Uterus (tissue), 2 donors: ENCODE measurements at regions not wholly inside any gene's neighbourhood (a gene's known extent, or its start where the extent isn't known, plus 50 kb on each side); places are given as distances from the start of the nearest gene placed in this dataset.

ENCODE experiments used
- CTCF ChIP-seq, 4 experiments: fragments of 200-600 bp in 2 of 4; fragments of 450-650 bp in 2 of 4; sonication (generic) in 2 of 4; IDR thresholded peaks; one replicate each; pipeline ENCODE4 v1.5.1; 2016 to 2019; ENCODE audit warnings: antibody characterized with exemption in 4 of 4, mild to moderate bottlenecking in 2 of 4, moderate library complexity in 1 of 4
- POLR2A ChIP-seq, 2 donors: fragments of 450-650 bp; IDR thresholded peaks; one replicate each; pipeline ENCODE4 v1.6.1; 2016; ENCODE audit warnings: antibody characterized with exemption in 2 of 2, mild to moderate bottlenecking in 1 of 2, moderate library complexity in 1 of 2

GRCh38 chr19:20478936-20479335 is 86.6 kb downstream of the ZNF737 start:
- no peak for TF ChIP-seq CTCF (IDR thresholded peaks at IDR 0.05)
- TF ChIP-seq POLR2A (IDR thresholded peaks at IDR 0.05): no peak
